Activated gamma-delta T cell treated with Interleukin-2 at 50 U/mL for 16 hours (primary cell): ENCODE measurements at regions not wholly inside any gene's neighbourhood (a gene's known extent, or its start where the extent isn't known, plus 50 kb on each side); places are given as distances from the start of the nearest gene placed in this dataset.

Experiments used
- DNase-seq: peaks from one replicate; pipeline ENCODE4 v3.0.0-alpha.2; 2020

GRCh38 chr2:35416391-35417140 is 939.0 kb upstream of the CRIM1 start:
- no peak for DNase-seq

GRCh38 chr2:35415942-35416341 is 939.6 kb upstream of the CRIM1 start:
- no peak for DNase-seq

- DNase-seq: no peak
Measured at GRCh38 chr2:35415282-35415681, 940.3 kb upstream of the CRIM1 start.

GRCh38 chr2:35410431-35411061 is 945.0 kb upstream of the CRIM1 start:
- DNase-seq: peak; percentile 8

- DNase-seq: no peak
Measured at GRCh38 chr2:35409762-35410161, 945.8 kb upstream of the CRIM1 start.

GRCh38 chr2:35408320-35408719 is 947.3 kb upstream of the CRIM1 start:
- DNase-seq: no peak

GRCh38 chr2:35391736-35392442 is 963.7 kb upstream of the CRIM1 start:
- DNase-seq: no peak

GRCh38 chr2:35378791-35379190 is 976.8 kb upstream of the CRIM1 start:
- DNase-seq: no peak

- no peak for DNase-seq
Measured at GRCh38 chr2:35374845-35375244, 980.7 kb upstream of the CRIM1 start.

GRCh38 chr2:35365859-35366258 is 989.7 kb upstream of the CRIM1 start:
- DNase-seq: no peak

- no peak for DNase-seq
Measured at GRCh38 chr2:35356332-35356731, 999.2 kb upstream of the CRIM1 start.

GRCh38 chr2:35355056-35355455 is 1000.5 kb upstream of the CRIM1 start:
- no peak for DNase-seq

- no peak for DNase-seq
Measured at GRCh38 chr2:35347561-35347960, 1008.0 kb upstream of the CRIM1 start.

GRCh38 chr2:35343135-35343534 is 1012.4 kb upstream of the CRIM1 start:
- no peak for DNase-seq

GRCh38 chr2:35339211-35339610 is 1016.4 kb upstream of the CRIM1 start:
- DNase-seq: no peak

GRCh38 chr2:35337922-35338321 is 1017.7 kb upstream of the CRIM1 start:
- DNase-seq: no peak

GRCh38 chr2:35314049-35314448 is 1041.5 kb upstream of the CRIM1 start:
- no peak for DNase-seq

GRCh38 chr2:35301369-35301768 is 1054.2 kb upstream of the CRIM1 start:
- DNase-seq: no peak

- no peak for DNase-seq
Measured at GRCh38 chr2:35298493-35298892, 1057.1 kb upstream of the CRIM1 start.

- DNase-seq: no peak
Measured at GRCh38 chr2:35297403-35297802, 1058.2 kb upstream of the CRIM1 start.

GRCh38 chr2:35294636-35295263 is 1060.8 kb upstream of the CRIM1 start:
- DNase-seq: no peak

- DNase-seq: no peak
Measured at GRCh38 chr2:35293261-35293660, 1062.3 kb upstream of the CRIM1 start.

- DNase-seq: no peak
Measured at GRCh38 chr2:35292199-35292598, 1063.4 kb upstream of the CRIM1 start.

- DNase-seq: no peak
Measured at GRCh38 chr2:35281702-35282101, 1073.9 kb upstream of the CRIM1 start.
